Activated CD8-positive, alpha-beta T cell treated with anti-CD3 and anti-CD28 coated beads for 36 hours (primary cell): ENCODE measurements at regions not wholly inside any gene's neighbourhood (a gene's known extent, or its start where the extent isn't known, plus 50 kb on each side); places are given as distances from the start of the nearest gene placed in this dataset.

ENCODE experiments used
- ATAC-seq: fragments of 200-7000 bp; cut with Tn5 transposase; one replicate; pipeline ENCODE4 v1.10.0; 2021; ENCODE audit warnings: mild to moderate bottlenecking, moderate library complexity
- CTCF ChIA-PET: fragments of 350-600 bp; sonication (Branson Sonifier 250); formaldehyde crosslinking; loops from one replicate; lab custom pipeline; 2021; ENCODE audit warnings: antibody characterized with exemption; lab: Charles Lee
- POLR2A ChIA-PET: fragments of 350-600 bp; sonication (Branson Sonifier 250); formaldehyde crosslinking; loops from one replicate; lab custom pipeline; 2021; ENCODE audit warnings: antibody characterized with exemption; lab: Charles Lee
- DNase-seq: peaks from one replicate; pipeline ENCODE4 v3.0.0-alpha.2; 2020
- H3K27ac Mint-ChIP-seq: one replicate; pipeline ENCODE4 v1.8.0; 2021; ENCODE audit warnings: mild to moderate bottlenecking, mixed read lengths
- H3K27me3 Mint-ChIP-seq: one replicate; pipeline ENCODE4 v1.8.0; 2021; ENCODE audit warnings: mixed read lengths
- H3K36me3 Mint-ChIP-seq: one replicate; pipeline ENCODE4 v1.8.0; 2021; ENCODE audit warnings: low read depth, mixed read lengths
- H3K4me1 Mint-ChIP-seq: one replicate; pipeline ENCODE4 v1.8.0; 2021; ENCODE audit warnings: low read depth, mixed read lengths
- H3K4me3 Mint-ChIP-seq: one replicate; pipeline ENCODE4 v1.8.0; 2021; ENCODE audit warnings: mild to moderate bottlenecking, moderate library complexity, mixed read lengths
- H3K9me3 Mint-ChIP-seq: one replicate; pipeline ENCODE4 v1.8.0; 2021; ENCODE audit warnings: mixed read lengths
- CTCF ChIP-seq: fragments of 200-600 bp; IDR thresholded peaks from one replicate; pipeline ENCODE4 v1.8.0; 2022; ENCODE audit warnings: antibody characterized with exemption, mild to moderate bottlenecking
- intact Hi-C: fragments of 100-400 bp; cut with micrococcal nuclease; formaldehyde crosslinking; loops from one replicate; pipeline ENCODE4 v1.10.0; 2022

- ChIA-PET POLR2A (no interaction called here), CTCF (no interaction called here)
- intact Hi-C loops: no loop called here
- Mint-ChIP-seq H3K9me3 (no peaks in the 10 kb centered on the region), H3K36me3 (no peaks in the 10 kb centered on the region), H3K4me3 (no peak overlapping the region), H3K4me1 (peaks cover 16% of the 10 kb centered on the region), H3K27ac (no peak overlapping the region), H3K27me3 (peaks cover 25% of the 10 kb centered on the region)
- DNase-seq (no peak), ATAC-seq (no peak)
- no peak for TF ChIP-seq CTCF
Observed at GRCh38 chr11:92770419-92770818, 199.0 kb upstream of the MTNR1B start.

- CTCF ChIA-PET: no interaction called here
- H3K4me3 Mint-ChIP-seq: no peak overlapping the region
- no peak for TF ChIP-seq CTCF
Observed at GRCh38 chr11:92770981-92771380, 198.5 kb upstream of the MTNR1B start.

DNA sequence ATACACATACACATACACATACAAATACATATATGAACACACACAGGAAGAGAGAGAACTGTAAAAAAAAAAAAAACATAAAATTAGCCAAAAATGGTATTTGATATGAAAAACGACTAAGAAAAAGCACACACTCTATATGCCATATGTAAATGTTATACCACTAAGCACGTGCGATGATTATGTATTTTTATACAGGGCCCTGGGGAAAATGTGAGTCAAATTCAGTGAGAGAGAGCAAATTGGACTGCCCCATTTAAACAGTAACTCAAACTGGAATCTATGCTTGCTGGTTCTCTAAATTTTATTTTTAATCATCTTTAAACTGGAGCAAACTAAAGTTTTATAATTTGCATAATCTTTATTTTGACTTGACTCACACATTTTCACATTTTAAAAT lies 197.8 kb upstream of the MTNR1B start:
- CTCF ChIA-PET: no interaction called here
- intact Hi-C loops: no loop called here
- Mint-ChIP-seq H3K4me1 (peaks cover 5% of the 10 kb centered on the region), H3K9me3 (no peaks in the 10 kb centered on the region), H3K27me3 (peaks cover 21% of the 10 kb centered on the region), H3K27ac (no peak overlapping the region), H3K4me3 (no peak overlapping the region), H3K36me3 (no peaks in the 10 kb centered on the region)
- POLR2A ChIA-PET: no interaction called here
- no peak for ATAC-seq
- no peak for DNase-seq
- no peak for TF ChIP-seq CTCF

More at GRCh38 chr11:92770981-92771380, 198.5 kb upstream of the MTNR1B start:
- POLR2A ChIA-PET: no interaction called here
- DNase-seq (no peak), ATAC-seq (no peak)
- Mint-ChIP-seq H3K9me3 (no peaks in the 10 kb centered on the region), H3K36me3 (no peaks in the 10 kb centered on the region), H3K27me3 (peaks cover 25% of the 10 kb centered on the region), H3K4me1 (peaks cover 11% of the 10 kb centered on the region), H3K27ac (no peak overlapping the region)
- intact Hi-C loops: no loop called here

- TF ChIP-seq CTCF: no peak
- DNase-seq: no peak
- Mint-ChIP-seq H3K36me3 (no peaks in the 10 kb centered on the region), H3K27ac (no peak overlapping the region), H3K4me3 (no peak overlapping the region), H3K9me3 (no peaks in the 10 kb centered on the region), H3K27me3 (peaks cover 6% of the 10 kb centered on the region), H3K4me1 (peaks cover 5% of the 10 kb centered on the region)
- intact Hi-C loops: no loop called here
- ChIA-PET POLR2A (no interaction called here), CTCF (no interaction called here)
- no peak for ATAC-seq
Observed at GRCh38 chr11:92775003-92775676, 194.3 kb upstream of the MTNR1B start.

- ATAC-seq (no peak), DNase-seq (no peak)
- no peaks in the 10 kb centered on the region for H3K27me3 Mint-ChIP-seq
- no peak overlapping the region for H3K4me3 Mint-ChIP-seq
- ChIA-PET CTCF (no interaction called here), POLR2A (no interaction called here)
- H3K9me3 Mint-ChIP-seq: no peaks in the 10 kb centered on the region
- intact Hi-C loops: no loop called here
- TF ChIP-seq CTCF: no peak
- H3K4me1 Mint-ChIP-seq: no peaks in the 10 kb centered on the region
- no peak overlapping the region for H3K27ac Mint-ChIP-seq
- H3K36me3 Mint-ChIP-seq: no peaks in the 10 kb centered on the region
Observed at GRCh38 chr11:92776676-92777075, 192.8 kb upstream of the MTNR1B start.
